H1 (cell line): ENCODE measurements at regions not wholly inside any gene's neighbourhood (a gene's known extent, or its start where the extent isn't known, plus 50 kb on each side); places are given as distances from the start of the nearest gene placed in this dataset.

Experiments
- CTCF ChIA-PET: fragments of 300-600 bp; sonication (Branson Sonifier 250); formaldehyde crosslinking; loops from one replicate; lab custom pipeline; 2021; ENCODE audit not compliant: partially characterized antibody; lab: Charles Lee
- POLR2A ChIA-PET: fragments of 300-600 bp; sonication (Branson Sonifier 250); formaldehyde crosslinking; loops from one replicate; lab custom pipeline; 2021; ENCODE audit warnings: inconsistent platforms; ENCODE audit not compliant: partially characterized antibody; lab: Charles Lee
- DNase-seq, 2 experiments: peaks; one replicate each; pipeline versions ENCODE4 v3.0.0 to v3.0.0-alpha.2; 2010 to 2022; ENCODE audit warnings: low spot score in 2 of 2, low read depth in 1 of 2, mixed read lengths in 1 of 2
- FAIRE-seq: peaks from 2 replicates; lab custom pipeline; 2011; peaks lifted over from hg19 to GRCh38; lab: Jason Lieb, UNC
- H2AFZ ChIP-seq: 2 replicates; pipeline ENCODE4 v1.8.1; 2012; ENCODE audit warnings: low read length, inconsistent platforms
- H2AK5ac ChIP-seq: 2 replicates; pipeline ENCODE4 v1.6.1; 2013; ENCODE audit warnings: low read depth, low read length
- H2BK120ac ChIP-seq: replicated peaks from 2 replicates; pipeline ENCODE3; 2013; ENCODE audit warnings: low read depth, low read length, inconsistent platforms
- H2BK12ac ChIP-seq: 2 replicates; pipeline ENCODE4 v1.6.1; 2013; ENCODE audit warnings: low read depth, low read length
- H2BK15ac ChIP-seq: 2 replicates; pipeline ENCODE4 v1.6.1; 2013; ENCODE audit warnings: low read length
- H2BK20ac ChIP-seq: 2 replicates; pipeline ENCODE4 v1.6.1; 2013; ENCODE audit warnings: low read length
- H2BK5ac ChIP-seq: 2 replicates; pipeline ENCODE4 v1.6.1; 2013; ENCODE audit warnings: low read depth, low read length
- H3K14ac ChIP-seq: 2 replicates; pipeline ENCODE4 v1.6.1; 2013; ENCODE audit warnings: inconsistent platforms; ENCODE audit not compliant: insufficient read length
- H3K18ac ChIP-seq: 2 replicates; pipeline ENCODE4 v1.6.1; 2013; ENCODE audit warnings: low read length; ENCODE audit errors: extremely low read depth
- H3K23ac ChIP-seq: 2 replicates; pipeline ENCODE4 v1.6.1; 2013; ENCODE audit warnings: inconsistent platforms; ENCODE audit not compliant: insufficient read length
- H3K23me2 ChIP-seq: 2 replicates; pipeline ENCODE4 v1.6.1; 2013; ENCODE audit warnings: low read depth, low read length
- H3K27ac ChIP-seq: 2 replicates; pipeline ENCODE4 v1.6.1; 2011; ENCODE audit warnings: low read depth, low read length, inconsistent platforms
- H3K27me3 ChIP-seq, 4 experiments: replicated peaks in 1 of 4; 1 replicate in 1 of 4; 2 replicates in 3 of 4; pipeline versions ENCODE4 v1.6.1 to v1.8.1; 2011 to 2013; ENCODE audit warnings: low read length in 3 of 4, mild to moderate bottlenecking in 3 of 4, inconsistent platforms in 2 of 4, mixed read lengths in 2 of 4, moderate library complexity in 1 of 4; ENCODE audit not compliant: control insufficient read depth in 3 of 4, insufficient read depth in 3 of 4; ENCODE audit errors: extremely low read depth in 1 of 4
- H3K36me3 ChIP-seq, 4 experiments: 2 replicates each; pipeline versions ENCODE4 v1.6.1 to v1.8.1; 2011 to 2013; ENCODE audit warnings: mild to moderate bottlenecking in 4 of 4, low read length in 3 of 4, moderate library complexity in 2 of 4, control low read depth in 1 of 4, inconsistent platforms in 1 of 4; ENCODE audit not compliant: insufficient read depth in 4 of 4, control insufficient read depth in 2 of 4
- H3K4ac ChIP-seq: replicated peaks from 2 replicates; pipeline ENCODE3; 2013; ENCODE audit warnings: low read length, low read depth, mixed read lengths, inconsistent platforms; ENCODE audit not compliant: insufficient read length
- H3K4me1 ChIP-seq, 4 experiments: replicated peaks in 1 of 4; 1 replicate in 1 of 4; 2 replicates in 3 of 4; pipeline versions ENCODE4 v1.6.1 to v1.8.1; 2011 to 2013; ENCODE audit warnings: low read length in 3 of 4, inconsistent platforms in 2 of 4, mixed read lengths in 1 of 4; ENCODE audit not compliant: insufficient read depth in 4 of 4, control insufficient read depth in 3 of 4
- H3K4me2 ChIP-seq, 2 experiments: 2 replicates each; pipeline versions ENCODE4 v1.6.1 to v1.8.1; 2011 to 2013; ENCODE audit warnings: low read depth in 2 of 2, low read length in 2 of 2, control low read depth in 1 of 2, inconsistent platforms in 1 of 2, mild to moderate bottlenecking in 1 of 2; ENCODE audit not compliant: insufficient read depth in 1 of 2
- H3K4me3 ChIP-seq, 4 experiments: fragments of 200-600, 300-600 bp in 1 of 4; sonication (generic), shearing (Covaris generic), sonication (Bioruptor Twin) in 1 of 4; 2 replicates each; pipeline versions ENCODE4 v1.5.1 to v1.8.1; 2011 to 2016; ENCODE audit warnings: low read length in 4 of 4, low read depth in 3 of 4, control low read depth in 2 of 4, inconsistent platforms in 2 of 4, mild to moderate bottlenecking in 2 of 4, mixed read lengths in 1 of 4, moderate library complexity in 1 of 4; ENCODE audit not compliant: insufficient read depth in 2 of 4; ENCODE audit errors: extremely low read depth in 1 of 4
- H3K56ac ChIP-seq: replicated peaks from 2 replicates; pipeline ENCODE3; 2013; ENCODE audit warnings: low read depth, mild to moderate bottlenecking, mixed read lengths, low read length, inconsistent platforms; ENCODE audit not compliant: insufficient read length
- H3K79me1 ChIP-seq: 2 replicates; pipeline ENCODE4 v1.6.1; 2013; ENCODE audit warnings: low read depth, low read length, control low read depth
- H3K79me2 ChIP-seq, 2 experiments: 2 replicates each; pipeline versions ENCODE4 v1.6.1 to v1.8.1; 2012 to 2013; ENCODE audit warnings: low read length in 2 of 2, mild to moderate bottlenecking in 2 of 2, inconsistent platforms in 1 of 2; ENCODE audit not compliant: insufficient read depth in 2 of 2, control insufficient read depth in 1 of 2
- H3K9ac ChIP-seq, 4 experiments: replicated peaks in 1 of 4; 1 replicate in 1 of 4; 2 replicates in 3 of 4; pipeline versions ENCODE4 v1.6.1 to v1.8.1; 2011 to 2013; ENCODE audit warnings: low read depth in 3 of 4, low read length in 3 of 4, control low read depth in 2 of 4, mild to moderate bottlenecking in 2 of 4, moderate library complexity in 2 of 4, inconsistent platforms in 1 of 4; ENCODE audit errors: extremely low read depth in 1 of 4
- H3K9me3 ChIP-seq, 2 experiments: 2 replicates each; pipeline versions ENCODE4 v1.6.1 to v1.8.1; 2012 to 2013; ENCODE audit warnings: mild to moderate bottlenecking in 2 of 2, moderate library complexity in 2 of 2, control low read depth in 1 of 2, inconsistent platforms in 1 of 2, low read depth in 1 of 2, low read length in 1 of 2, mixed read lengths in 1 of 2; ENCODE audit not compliant: insufficient read depth in 2 of 2
- H4K20me1 ChIP-seq, 2 experiments: replicated peaks in 1 of 2; 2 replicates each; pipeline versions ENCODE3 to v1.8.1; 2011 to 2013; ENCODE audit warnings: inconsistent platforms in 2 of 2, low read length in 2 of 2, mild to moderate bottlenecking in 1 of 2; ENCODE audit not compliant: insufficient read depth in 2 of 2, control insufficient read depth in 1 of 2
- H4K5ac ChIP-seq: 2 replicates; pipeline ENCODE4 v1.6.1; 2013; ENCODE audit warnings: low read length, low read depth, mixed read lengths, inconsistent platforms; ENCODE audit not compliant: insufficient read length
- H4K8ac ChIP-seq: 2 replicates; pipeline ENCODE4 v1.8.0; 2013; ENCODE audit warnings: mild to moderate bottlenecking, moderate library complexity, low read length, inconsistent platforms; ENCODE audit not compliant: insufficient read depth; ENCODE audit errors: extremely low read depth
- H4K91ac ChIP-seq: replicated peaks from 2 replicates; pipeline ENCODE3; 2013; ENCODE audit warnings: low read length, mixed read lengths, inconsistent platforms; ENCODE audit not compliant: insufficient read length
- CEBPB ChIP-seq: IDR thresholded peaks from 2 replicates; pipeline ENCODE4 v1.6.1; 2012; ENCODE audit warnings: low read depth, low read length
- EZH2 ChIP-seq: fragments of 200-600 bp; sonication (generic); IDR thresholded peaks from 2 replicates; pipeline ENCODE4 v1.7.1; 2012; ENCODE audit warnings: low read depth, mild to moderate bottlenecking, moderate library complexity, low read length, inconsistent platforms; ENCODE audit not compliant: severe bottlenecking
- HDAC2 ChIP-seq, 2 experiments: fragments of 300-600 bp in 1 of 2; sonication (generic) in 1 of 2; IDR thresholded peaks; 2 replicates each; pipeline ENCODE4 v1.6.1; 2011 to 2012; ENCODE audit warnings: low read depth in 2 of 2, low read length in 2 of 2, mild to moderate bottlenecking in 2 of 2, moderate library complexity in 2 of 2, borderline replicate concordance in 1 of 2, inconsistent platforms in 1 of 2
- JUN ChIP-seq: IDR thresholded peaks from 2 replicates; pipeline ENCODE4 v1.6.1; 2011; ENCODE audit warnings: low read depth, mild to moderate bottlenecking, improper control_type of control experiment, low read length
- RAD21 ChIP-seq, 2 experiments: IDR thresholded peaks in 1 of 2; conservative IDR thresholded peaks in 1 of 2; 2 replicates each; pipeline ENCODE4 v1.6.1; 2011; ENCODE audit warnings: low read depth in 2 of 2, low read length in 2 of 2, improper control_type of control experiment in 1 of 2, inconsistent platforms in 1 of 2, mild to moderate bottlenecking in 1 of 2, moderate library complexity in 1 of 2
- SIN3A ChIP-seq, 2 experiments: IDR thresholded peaks in 1 of 2; conservative IDR thresholded peaks in 1 of 2; 2 replicates each; pipeline ENCODE4 v1.6.1; 2011 to 2012; ENCODE audit warnings: low read length in 2 of 2, improper control_type of control experiment in 1 of 2, low read depth in 1 of 2, mild to moderate bottlenecking in 1 of 2
- SP2 ChIP-seq: IDR thresholded peaks from 2 replicates; pipeline ENCODE4 v1.6.1; 2012; ENCODE audit warnings: mild to moderate bottlenecking, low read length, inconsistent platforms
- SUZ12 ChIP-seq: fragments of 200-600 bp; sonication (generic); IDR thresholded peaks from 2 replicates; pipeline ENCODE4 v1.6.1; 2012; ENCODE audit warnings: mild to moderate bottlenecking, inconsistent platforms, low read length, moderate library complexity, mixed read lengths
- WGBS, 2 experiments: shearing (Covaris generic) in 1 of 2; methylation state at CpG; one replicate each; pipeline versions ENCODE4 v1.1.6 to v1.1.7; 2013 to 2015; ENCODE audit warnings: low lambda C conversion rate in 2 of 2, mixed read lengths in 2 of 2, inconsistent platforms in 1 of 2, low coverage in 1 of 2, missing lambda C conversion rate in 1 of 2; ENCODE audit not compliant: insufficient replicate concordance in 2 of 2, insufficient coverage in 1 of 2, insufficient read length in 1 of 2; ENCODE audit errors: extremely low coverage in 1 of 2, missing lambda C conversion rate in 1 of 2; 5-methylcytosine and 5-hydroxymethylcytosine counted together
- TF ChIP-seq, protein P1 (sequence below): IDR thresholded peaks from 2 replicates; pipeline ENCODE4 v1.6.1; 2012; ENCODE audit warnings: inconsistent platforms
- TF ChIP-seq, protein P2 (sequence below): IDR thresholded peaks from 2 replicates; pipeline ENCODE4 v1.6.1; 2012; ENCODE audit warnings: inconsistent platforms

DNA sequence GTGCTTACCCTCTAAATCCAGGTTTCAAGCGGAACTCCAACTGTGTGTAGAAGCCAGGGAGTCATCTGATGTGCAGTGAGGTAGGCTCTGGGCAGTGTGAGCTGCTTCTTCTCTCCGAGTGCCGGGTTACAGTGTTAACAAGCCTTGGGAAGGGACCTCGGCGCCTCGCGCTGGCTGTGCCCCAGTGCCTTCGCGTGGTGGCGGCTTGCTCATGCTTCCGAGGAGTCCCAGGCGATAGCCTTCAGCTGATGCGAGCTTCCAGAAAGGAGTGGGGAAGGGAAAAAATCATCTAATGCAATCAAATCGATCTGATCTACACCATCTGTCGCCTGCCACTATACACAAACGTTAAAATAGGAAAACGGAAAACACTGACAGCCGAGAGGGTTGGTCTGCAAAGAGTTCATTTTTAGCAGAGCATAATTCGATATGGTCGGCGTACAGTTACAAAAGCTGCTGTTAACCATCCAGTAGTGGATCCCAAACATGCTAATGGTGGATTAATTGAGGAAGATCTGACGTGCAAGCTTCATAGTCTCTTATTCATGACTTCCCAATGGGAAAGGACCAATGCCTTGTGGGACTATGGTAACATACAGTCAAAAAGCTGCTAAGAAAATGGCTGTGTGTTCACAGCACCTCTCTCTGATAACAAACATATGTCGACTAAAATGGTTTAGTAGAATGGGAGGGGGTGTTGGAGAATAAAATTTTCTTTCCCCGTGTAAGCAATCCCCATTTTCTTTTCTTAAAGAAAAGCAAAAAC, 128.7 kb upstream of the DPYD start:
- Histone ChIP-seq H3K4me2 (peak overlapping the region; percentile 72 to 94), H3K9ac (no peak overlapping the region; a peak in 1 of 7 replicates)
- TF ChIP-seq SP2 (no peak), EZH2 (peak; percentile 64), CEBPB (no peak), HDAC2 (IDR thresholded peaks at IDR 0.05; ENCODE audit: borderline replicate concordance in 1 of 2, low read depth in 2 of 2, low read length in 2 of 2) (no peak), RAD21 (IDR thresholded peaks at IDR 0.05 in 1 of 2, conservative IDR thresholded peaks at IDR 0.05 in 1 of 2; ENCODE audit: low read depth in 2 of 2, low read length in 2 of 2) (peak in 1 of 2 experiments; percentile 2; a peak in 1 of 4 replicates), SIN3A (conservative IDR thresholded peaks at IDR 0.05 in 1 of 2, IDR thresholded peaks at IDR 0.05 in 1 of 2; ENCODE audit: low read depth in 1 of 2, low read length in 2 of 2) (no peak), JUN (no peak), SUZ12 (peak; percentile 61; the same call in 1 of the 2 replicates)
- TF ChIP-seq, protein P1, sequence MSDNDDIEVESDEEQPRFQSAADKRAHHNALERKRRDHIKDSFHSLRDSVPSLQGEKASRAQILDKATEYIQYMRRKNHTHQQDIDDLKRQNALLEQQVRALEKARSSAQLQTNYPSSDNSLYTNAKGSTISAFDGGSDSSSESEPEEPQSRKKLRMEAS = peak; percentile 61
- TF ChIP-seq, protein P2, sequence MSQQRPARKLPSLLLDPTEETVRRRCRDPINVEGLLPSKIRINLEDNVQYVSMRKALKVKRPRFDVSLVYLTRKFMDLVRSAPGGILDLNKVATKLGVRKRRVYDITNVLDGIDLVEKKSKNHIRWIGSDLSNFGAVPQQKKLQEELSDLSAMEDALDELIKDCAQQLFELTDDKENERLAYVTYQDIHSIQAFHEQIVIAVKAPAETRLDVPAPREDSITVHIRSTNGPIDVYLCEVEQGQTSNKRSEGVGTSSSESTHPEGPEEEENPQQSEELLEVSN = peak; percentile 49; the same call in 1 of the 2 replicates

More for the DNA sequence above, 128.7 kb upstream of the DPYD start:
- peak overlapping the region; percentile 23; the same call in 1 of the 2 replicates for H4K8ac ChIP-seq
- H3K79me1 ChIP-seq = no peaks in the 10 kb centered on the region
- H3K4ac ChIP-seq = no peak overlapping the region
- H4K20me1 ChIP-seq = peaks cover 3 to 5% of the 10 kb centered on the region in 2 experiments
- no peak overlapping the region for H2BK15ac ChIP-seq
- ChIA-PET POLR2A (no interaction called here), CTCF (interaction anchor here (1.0 to 1.3 kb wide), 4 partner anchors 47 to 806 kb away, joined by 3 to 7 read pairs (median 4); no protein-coding TSS in a partner anchor)
- DNase-seq (peak in 1 of 2 experiments; percentile 59), FAIRE-seq (no peak)
- H3K18ac ChIP-seq = no peak overlapping the region
- H3K4me1 ChIP-seq = peaks cover 2 to 12% (median 6%) of the 10 kb centered on the region in 4 experiments
- no peak overlapping the region for H3K14ac ChIP-seq
- no peak overlapping the region for H4K91ac ChIP-seq
- H3K79me2 ChIP-seq = no peaks in the 10 kb centered on the region
- H3K36me3 ChIP-seq = no peaks in the 10 kb centered on the region
- H2BK12ac ChIP-seq = no peak overlapping the region
- H2BK20ac ChIP-seq = no peak overlapping the region
- no peaks in the 10 kb centered on the region for H3K9me3 ChIP-seq
- no peak overlapping the region for H2AK5ac ChIP-seq
- H2AFZ ChIP-seq = no peak overlapping the region
- no peak overlapping the region for H2BK120ac ChIP-seq
- peaks cover 21% of the 10 kb centered on the region for H3K23me2 ChIP-seq
- 19% methylated on average over 24 of the region's 24 CpGs; no CpG with 5 or more reads in 1 of the 2 experiments for WGBS, 2 experiments
- H3K27ac ChIP-seq = no peak overlapping the region
- no peak overlapping the region for H3K23ac ChIP-seq
- H3K4me3 ChIP-seq = peak overlapping the region; percentile 15 to 61 (median 36); a peak in 7 of 8 replicates
- no peak overlapping the region for H2BK5ac ChIP-seq
- no peak overlapping the region for H4K5ac ChIP-seq
- peaks cover 28 to 67% (median 55%) of the 10 kb centered on the region in 4 experiments for H3K27me3 ChIP-seq
- H3K56ac ChIP-seq = no peak overlapping the region
